Nephron (organoid): ENCODE measurements at regions not wholly inside any gene's neighbourhood (a gene's known extent, or its start where the extent isn't known, plus 50 kb on each side); places are given as distances from the start of the nearest gene placed in this dataset.
A peak's percentile ranks its signal among the peaks of the same experiment; 100 is the strongest.

Experiments
- H3K27ac Mint-ChIP-seq, 3 experiments: 2 replicates each; pipeline ENCODE4 v1.8.0; 2020; ENCODE audit warnings: mixed read lengths in 3 of 3, mild to moderate bottlenecking in 2 of 3, moderate library complexity in 1 of 3
- H3K27me3 Mint-ChIP-seq: 2 replicates; pipeline ENCODE4 v1.8.0; 2021; ENCODE audit warnings: low read depth, mild to moderate bottlenecking, moderate library complexity, mixed read lengths
- H3K36me3 Mint-ChIP-seq: 2 replicates; pipeline ENCODE4 v1.8.0; 2020; ENCODE audit warnings: low read depth, mixed read lengths
- H3K4me1 Mint-ChIP-seq: 2 replicates; pipeline ENCODE4 v1.8.0; 2020; ENCODE audit warnings: mixed read lengths
- H3K4me3 Mint-ChIP-seq, 3 experiments: 2 replicates each; pipeline ENCODE4 v1.8.0; 2020; ENCODE audit warnings: mild to moderate bottlenecking in 3 of 3, mixed read lengths in 3 of 3, moderate library complexity in 2 of 3
- H3K9me3 Mint-ChIP-seq: 2 replicates; pipeline ENCODE4 v1.8.0; 2020; ENCODE audit warnings: mixed read lengths
- TF ChIP-seq, protein P1 (sequence below), 3 experiments: fragments of 200-600 bp; sonication (generic); IDR thresholded peaks; one replicate each; pipeline ENCODE4 v1.5.0; 2021; ENCODE audit warnings: antibody characterized with exemption in 3 of 3; ENCODE audit not compliant: unreplicated experiment in 3 of 3

DNA sequence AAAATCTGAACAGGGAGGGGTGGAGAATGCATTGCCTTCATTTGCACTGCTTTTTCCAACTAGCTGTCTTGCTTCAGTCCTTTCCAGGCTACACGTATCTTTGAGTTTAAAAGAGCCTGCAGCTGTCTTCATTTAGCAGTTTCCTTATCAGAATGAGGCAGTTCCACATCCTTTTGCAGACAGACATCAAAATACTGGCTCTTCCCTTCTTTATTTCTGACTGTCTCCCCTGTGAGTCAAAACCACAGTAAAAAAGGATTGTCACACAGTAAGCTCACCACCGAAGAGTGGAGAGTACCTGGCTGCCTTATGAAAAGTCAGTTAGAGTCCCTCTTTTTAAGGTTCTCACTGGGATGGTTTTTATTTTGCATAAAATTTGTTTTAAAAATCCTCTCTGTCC is 205.5 kb upstream of the CD96 start:
- TF ChIP-seq, protein P1, sequence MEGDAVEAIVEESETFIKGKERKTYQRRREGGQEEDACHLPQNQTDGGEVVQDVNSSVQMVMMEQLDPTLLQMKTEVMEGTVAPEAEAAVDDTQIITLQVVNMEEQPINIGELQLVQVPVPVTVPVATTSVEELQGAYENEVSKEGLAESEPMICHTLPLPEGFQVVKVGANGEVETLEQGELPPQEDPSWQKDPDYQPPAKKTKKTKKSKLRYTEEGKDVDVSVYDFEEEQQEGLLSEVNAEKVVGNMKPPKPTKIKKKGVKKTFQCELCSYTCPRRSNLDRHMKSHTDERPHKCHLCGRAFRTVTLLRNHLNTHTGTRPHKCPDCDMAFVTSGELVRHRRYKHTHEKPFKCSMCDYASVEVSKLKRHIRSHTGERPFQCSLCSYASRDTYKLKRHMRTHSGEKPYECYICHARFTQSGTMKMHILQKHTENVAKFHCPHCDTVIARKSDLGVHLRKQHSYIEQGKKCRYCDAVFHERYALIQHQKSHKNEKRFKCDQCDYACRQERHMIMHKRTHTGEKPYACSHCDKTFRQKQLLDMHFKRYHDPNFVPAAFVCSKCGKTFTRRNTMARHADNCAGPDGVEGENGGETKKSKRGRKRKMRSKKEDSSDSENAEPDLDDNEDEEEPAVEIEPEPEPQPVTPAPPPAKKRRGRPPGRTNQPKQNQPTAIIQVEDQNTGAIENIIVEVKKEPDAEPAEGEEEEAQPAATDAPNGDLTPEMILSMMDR (IDR thresholded peaks at IDR 0.05; ENCODE audit: unreplicated experiment in 3 of 3) = no peak
- peaks cover 5% of the 10 kb centered on the region for H3K9me3 Mint-ChIP-seq
- no peak overlapping the region for H3K4me3 Mint-ChIP-seq
- H3K27me3 Mint-ChIP-seq = peaks cover 5% of the 10 kb centered on the region
- no peaks in the 10 kb centered on the region for H3K36me3 Mint-ChIP-seq
- H3K27ac Mint-ChIP-seq = no peak overlapping the region
- H3K4me1 Mint-ChIP-seq = peaks cover 35% of the 10 kb centered on the region

DNA sequence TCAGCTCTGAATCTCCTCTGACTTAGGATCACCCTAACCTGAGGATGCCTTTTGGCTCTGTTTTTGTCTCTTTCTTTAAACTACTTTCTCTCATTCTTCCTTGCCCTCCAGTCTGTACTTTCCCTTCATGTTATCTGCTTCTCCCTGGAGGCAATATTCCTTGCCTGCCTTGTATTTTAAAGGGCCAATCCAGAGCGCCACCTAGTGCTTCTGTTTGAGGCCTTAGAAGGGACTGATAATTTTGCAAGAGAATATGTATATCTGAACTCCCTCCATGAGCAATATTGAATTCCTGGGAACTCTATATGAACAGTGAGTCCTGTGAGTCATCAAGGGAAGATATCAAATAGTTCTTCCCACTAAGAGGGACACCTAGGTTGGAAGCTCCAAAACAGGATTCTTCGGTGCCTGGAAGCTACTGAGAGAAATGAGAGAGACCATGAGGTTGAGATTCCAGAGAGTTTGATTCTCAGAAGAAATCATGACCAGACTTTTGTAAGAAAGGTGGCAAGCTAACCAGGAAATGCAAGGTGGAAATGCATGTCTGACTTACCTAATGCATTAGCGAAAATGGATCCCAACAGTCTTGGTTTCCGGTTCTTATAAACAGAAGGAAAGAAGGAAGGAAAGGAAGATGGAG is 203.8 kb upstream of the CD96 start:
- Mint-ChIP-seq H3K27ac (peak overlapping the region in 1 of 3 experiments; percentile 13), H3K9me3 (peaks cover 9% of the 10 kb centered on the region), H3K27me3 (no peaks in the 10 kb centered on the region), H3K4me3 (no peak overlapping the region), H3K4me1 (peaks cover 24% of the 10 kb centered on the region), H3K36me3 (no peaks in the 10 kb centered on the region)
- TF ChIP-seq, protein P1 (IDR thresholded peaks at IDR 0.05; ENCODE audit: unreplicated experiment in 3 of 3) = peak; percentile 40 to 53 (median 50)

GRCh38 chr3:111339017-111339416 is 203.0 kb upstream of the CD96 start:
- Mint-ChIP-seq H3K4me1 (peaks cover 27% of the 10 kb centered on the region), H3K9me3 (peaks cover 9% of the 10 kb centered on the region), H3K27me3 (no peaks in the 10 kb centered on the region), H3K36me3 (no peaks in the 10 kb centered on the region), H3K4me3 (no peak overlapping the region), H3K27ac (no peak overlapping the region)
- TF ChIP-seq, protein P1 (IDR thresholded peaks at IDR 0.05; ENCODE audit: unreplicated experiment in 3 of 3) = no peak

DNA sequence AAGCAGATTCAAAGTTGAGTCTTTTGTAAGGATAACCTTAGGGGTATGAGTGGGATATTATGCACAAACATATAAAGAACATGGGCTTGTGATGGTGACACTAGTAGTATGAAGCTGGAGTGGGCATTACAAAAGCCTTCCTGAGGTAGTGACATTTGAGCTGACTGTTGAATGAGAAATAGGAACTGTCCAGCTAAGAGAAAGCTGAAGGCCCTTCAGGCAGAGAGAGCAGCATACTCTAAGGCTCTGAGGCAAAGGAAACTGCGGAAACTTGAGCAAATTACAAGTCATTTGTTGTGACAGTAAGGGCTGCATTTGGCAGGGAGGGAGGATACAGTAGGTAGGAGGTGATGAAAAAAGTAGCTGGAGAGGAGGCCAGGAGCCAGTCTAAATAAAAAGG is 190.7 kb upstream of the CD96 start:
- H3K27me3 Mint-ChIP-seq = no peaks in the 10 kb centered on the region
- H3K4me3 Mint-ChIP-seq = no peak overlapping the region

GRCh38 chr3:111352585-111352984 is 189.4 kb upstream of the CD96 start:
- peaks cover 29% of the 10 kb centered on the region for H3K9me3 Mint-ChIP-seq
- H3K4me1 Mint-ChIP-seq = no peaks in the 10 kb centered on the region
- TF ChIP-seq, protein P1 (IDR thresholded peaks at IDR 0.05; ENCODE audit: unreplicated experiment in 3 of 3) = no peak
- H3K4me3 Mint-ChIP-seq = no peak overlapping the region
- H3K36me3 Mint-ChIP-seq = no peaks in the 10 kb centered on the region
- no peak overlapping the region for H3K27ac Mint-ChIP-seq
- no peaks in the 10 kb centered on the region for H3K27me3 Mint-ChIP-seq

More for the DNA sequence above, 190.7 kb upstream of the CD96 start:
- TF ChIP-seq, protein P1 (IDR thresholded peaks at IDR 0.05; ENCODE audit: unreplicated experiment in 3 of 3) = no peak
- Mint-ChIP-seq H3K4me1 (no peaks in the 10 kb centered on the region), H3K9me3 (peaks cover 29% of the 10 kb centered on the region), H3K36me3 (no peaks in the 10 kb centered on the region), H3K27ac (no peak overlapping the region)
